Type B pancreatic cell (in vitro differentiated cells): ENCODE measurements at regions not wholly inside any gene's neighbourhood (a gene's known extent, or its start where the extent isn't known, plus 50 kb on each side); places are given as distances from the start of the nearest gene placed in this dataset.

Source experiments
- DNase-seq: peaks from one replicate; pipeline ENCODE4 v3.0.0; 2021; ENCODE audit warnings: mixed read lengths; ENCODE audit not compliant: unreplicated experiment; ENCODE audit errors: extremely low spot score
- H3K27ac Mint-ChIP-seq: 2 replicates; pipeline ENCODE4 v1.8.0; 2021; ENCODE audit warnings: mild to moderate bottlenecking, mixed read lengths
- H3K27me3 Mint-ChIP-seq: 2 replicates; pipeline ENCODE4 v1.8.0; 2021; ENCODE audit warnings: mixed read lengths
- H3K36me3 Mint-ChIP-seq: 2 replicates; pipeline ENCODE4 v1.8.0; 2021; ENCODE audit warnings: mixed read lengths
- H3K4me1 Mint-ChIP-seq: one replicate; pipeline ENCODE4 v1.8.0; 2021; ENCODE audit warnings: mixed read lengths; ENCODE audit not compliant: unreplicated experiment
- H3K4me3 Mint-ChIP-seq: 2 replicates; pipeline ENCODE4 v1.8.0; 2021; ENCODE audit warnings: mild to moderate bottlenecking, mixed read lengths
- H3K9me3 Mint-ChIP-seq: 2 replicates; pipeline ENCODE4 v1.8.0; 2021; ENCODE audit warnings: mixed read lengths
- CTCF ChIP-seq: fragments of 200-600 bp; sonication (generic); conservative IDR thresholded peaks from 2 replicates; pipeline ENCODE4 v1.5.0; 2021; ENCODE audit warnings: antibody characterized with exemption, mild to moderate bottlenecking

DNA sequence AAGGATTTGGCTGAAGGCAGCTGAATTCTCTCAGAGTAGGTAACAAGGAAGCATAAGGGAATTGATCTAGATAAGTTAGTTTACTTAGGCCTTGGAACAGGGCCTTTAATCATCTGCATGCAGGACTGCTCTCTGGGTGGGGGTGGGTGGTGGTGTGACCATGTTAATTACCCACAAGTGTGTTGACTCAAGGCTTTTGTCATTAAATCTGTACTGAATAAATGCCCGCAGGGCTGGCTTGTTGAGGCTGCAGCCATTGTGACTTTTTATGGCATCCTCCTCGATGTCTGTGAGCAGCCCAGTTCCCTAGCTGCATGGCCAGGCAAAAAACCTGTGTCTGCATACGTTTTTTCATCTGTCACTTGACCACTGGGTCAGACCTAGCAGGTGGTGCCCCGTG lies 63.5 kb upstream of the ASCC3 start:
- TF ChIP-seq CTCF, result no peak
- Mint-ChIP-seq H3K27me3 (no peaks in the 10 kb centered on the region), H3K27ac (no peak overlapping the region), H3K9me3 (peaks cover 11% of the 10 kb centered on the region), H3K36me3 (no peaks in the 10 kb centered on the region), H3K4me3 (no peak overlapping the region), H3K4me1 (no peaks in the 10 kb centered on the region)
- DNase-seq, result no peak

- Mint-ChIP-seq H3K36me3 (no peaks in the 10 kb centered on the region), H3K4me1 (no peaks in the 10 kb centered on the region), H3K4me3 (no peak overlapping the region), H3K27me3 (no peaks in the 10 kb centered on the region), H3K27ac (no peak overlapping the region), H3K9me3 (peaks cover 11% of the 10 kb centered on the region)
- DNase-seq, result no peak
- TF ChIP-seq CTCF, result no peak
These were observed 65.0 kb upstream of the ASCC3 start for GRCh38 chr6:100946021-100946540.

GRCh38 chr6:100946711-100947110 lies 65.6 kb upstream of the ASCC3 start:
- Mint-ChIP-seq H3K27me3 (no peaks in the 10 kb centered on the region), H3K4me3 (no peak overlapping the region), H3K4me1 (no peaks in the 10 kb centered on the region), H3K9me3 (peaks cover 11% of the 10 kb centered on the region), H3K27ac (no peak overlapping the region), H3K36me3 (no peaks in the 10 kb centered on the region)
- no peak for DNase-seq
- TF ChIP-seq CTCF, result no peak

DNA sequence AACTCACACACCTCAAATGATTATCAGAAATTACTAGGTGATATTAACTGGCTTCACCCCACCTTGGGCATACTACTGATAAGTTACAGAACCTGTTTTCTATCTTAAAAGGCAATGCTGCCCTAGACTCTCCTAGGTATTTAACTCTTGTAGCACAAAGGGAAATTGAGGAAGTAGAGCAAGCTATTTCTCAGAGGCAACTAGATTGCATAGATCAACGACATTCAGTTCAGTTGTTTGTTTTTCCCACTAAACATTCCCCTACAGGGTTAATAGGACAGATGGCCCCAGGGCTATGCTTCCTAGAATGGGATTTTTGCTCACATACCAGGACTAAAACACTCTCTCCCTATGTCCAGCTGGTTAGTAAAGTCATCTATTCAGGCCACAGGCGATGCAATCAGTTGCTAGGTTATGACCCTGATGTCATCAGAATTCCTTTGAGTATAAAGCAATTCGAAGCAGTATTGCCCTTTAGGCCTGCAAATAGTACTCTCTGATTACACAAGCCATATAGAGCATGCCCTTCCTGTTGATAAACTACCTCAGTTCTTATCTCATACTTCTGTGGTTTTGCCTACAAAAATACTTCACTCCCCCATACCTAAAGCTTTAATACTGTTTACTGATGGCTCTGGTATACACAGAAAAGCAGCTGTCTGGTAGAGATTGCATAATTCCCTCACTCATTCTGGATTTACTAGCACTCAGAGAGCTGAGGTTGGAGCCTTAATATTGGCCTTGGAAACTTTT lies 67.4 kb upstream of the ASCC3 start:
- Mint-ChIP-seq H3K4me3 (no peak overlapping the region), H3K27me3 (no peaks in the 10 kb centered on the region), H3K27ac (no peak overlapping the region), H3K36me3 (no peaks in the 10 kb centered on the region), H3K4me1 (no peaks in the 10 kb centered on the region), H3K9me3 (peaks cover 11% of the 10 kb centered on the region)
- no peak for TF ChIP-seq CTCF
- DNase-seq, result no peak

DNA sequence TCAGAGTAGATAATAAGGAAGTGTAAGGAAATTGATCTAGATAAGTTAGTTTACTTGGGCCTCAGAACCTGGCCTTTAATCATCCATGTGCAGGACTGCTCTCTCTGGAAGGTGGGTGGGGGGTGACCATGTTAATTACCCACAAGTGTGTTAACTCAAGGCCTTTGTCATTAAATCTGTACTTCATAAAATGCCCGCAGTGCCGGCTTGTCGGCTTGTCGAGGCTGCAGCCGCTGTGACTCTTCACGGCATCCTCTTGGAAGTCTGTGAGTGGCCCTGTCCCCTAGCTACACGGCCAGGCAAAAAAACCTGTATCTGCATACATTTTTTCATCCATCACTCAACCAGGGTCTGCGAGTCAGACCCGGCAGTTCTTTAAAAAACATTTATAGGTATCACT lies 70.9 kb upstream of the ASCC3 start:
- Mint-ChIP-seq H3K4me1 (no peaks in the 10 kb centered on the region), H3K9me3 (peaks cover 6% of the 10 kb centered on the region), H3K36me3 (no peaks in the 10 kb centered on the region), H3K4me3 (no peak overlapping the region), H3K27ac (no peak overlapping the region), H3K27me3 (no peaks in the 10 kb centered on the region)
- DNase-seq, result no peak
- TF ChIP-seq CTCF, result no peak
